ENCODE measurements at regions not wholly inside any gene's neighbourhood (a gene's known extent, or its start where the extent isn't known, plus 50 kb on each side); places are given as distances from the start of the nearest gene placed in this dataset.

GRCh38 chr17:15177343-15177742 lies 87.8 kb downstream of the PMP22 start:
- Histone ChIP-seq H3K4me2 (no peak overlapping the region), H3K36me3 (no peaks in the 10 kb centered on the region), H3K9me3 (ENCODE audit: low read depth) (no peaks in the 10 kb centered on the region), H3F3A (ENCODE audit: low read depth) (no peaks in the 10 kb centered on the region), H3K27ac (no peak overlapping the region), H3K9ac (no peak overlapping the region), H3K4me3 (no peak overlapping the region), H4K20me1 (ENCODE audit: low read depth) (no peaks in the 10 kb centered on the region), H3K79me2 (ENCODE audit: low read depth) (no peaks in the 10 kb centered on the region), H3K4me1 (no peaks in the 10 kb centered on the region), H3K27me3 (no peaks in the 10 kb centered on the region), H2AFZ (replicated peaks) (no peak overlapping the region)
- DNase-seq (ENCODE audit: low spot score), result no peak
- H3K27ac Mint-ChIP-seq, result no peak overlapping the region
- H3K4me3 Mint-ChIP-seq, result no peak overlapping the region
- TF ChIP-seq CTCF (IDR thresholded peaks at IDR 0.05), result no peak
- no peak for TF ChIP-seq EZH2 (IDR thresholded peaks at IDR 0.05)
- no peak for TF ChIP-seq EZH2phosphoT487 (IDR thresholded peaks at IDR 0.05)
- peaks cover 5% of the 10 kb centered on the region for H3K4me1 Mint-ChIP-seq
- no peaks in the 10 kb centered on the region for H3K9me3 Mint-ChIP-seq
- H3K36me3 Mint-ChIP-seq, result no peaks in the 10 kb centered on the region
- no peaks in the 10 kb centered on the region for H3K27me3 Mint-ChIP-seq (ENCODE audit: insufficient read depth, low read depth)

- Histone ChIP-seq H3K4me2 (no peak overlapping the region), H4K20me1 (ENCODE audit: low read depth) (no peaks in the 10 kb centered on the region), H3K79me2 (ENCODE audit: low read depth) (no peaks in the 10 kb centered on the region), H3K9ac (no peak overlapping the region), H3K36me3 (no peaks in the 10 kb centered on the region), H2AFZ (replicated peaks) (no peak overlapping the region), H3F3A (ENCODE audit: low read depth) (no peaks in the 10 kb centered on the region), H3K27ac (no peak overlapping the region), H3K4me3 (no peak overlapping the region), H3K9me3 (ENCODE audit: low read depth) (no peaks in the 10 kb centered on the region), H3K4me1 (no peaks in the 10 kb centered on the region), H3K27me3 (no peaks in the 10 kb centered on the region)
- no peak for DNase-seq (ENCODE audit: low spot score)
- Mint-ChIP-seq H3K4me1 (peaks cover 4% of the 10 kb centered on the region), H3K9me3 (no peaks in the 10 kb centered on the region), H3K36me3 (no peaks in the 10 kb centered on the region), H3K4me3 (no peak overlapping the region), H3K27ac (no peak overlapping the region), H3K27me3 (ENCODE audit: insufficient read depth, low read depth) (peaks cover 3% of the 10 kb centered on the region)
- TF ChIP-seq EZH2 (IDR thresholded peaks at IDR 0.05) (no peak), CTCF (IDR thresholded peaks at IDR 0.05) (no peak), EZH2phosphoT487 (IDR thresholded peaks at IDR 0.05) (no peak)
Measured at GRCh38 chr17:15175356-15175755, 89.8 kb downstream of the PMP22 start.

- Histone ChIP-seq H3K4me3 (no peak overlapping the region), H3K27me3 (no peaks in the 10 kb centered on the region), H3K79me2 (ENCODE audit: low read depth) (no peaks in the 10 kb centered on the region), H3K9me3 (ENCODE audit: low read depth) (no peaks in the 10 kb centered on the region), H3K27ac (no peak overlapping the region), H3K4me1 (peaks cover 6% of the 10 kb centered on the region), H3K9ac (no peak overlapping the region), H3K36me3 (no peaks in the 10 kb centered on the region), H3F3A (ENCODE audit: low read depth) (no peaks in the 10 kb centered on the region), H3K4me2 (no peak overlapping the region), H4K20me1 (ENCODE audit: low read depth) (no peaks in the 10 kb centered on the region), H2AFZ (replicated peaks) (peak overlapping the region; percentile 96)
- peak; percentile 79 for DNase-seq (ENCODE audit: low spot score)
- no peak overlapping the region for H3K4me3 Mint-ChIP-seq
- no peak overlapping the region for H3K27ac Mint-ChIP-seq
- H3K27me3 Mint-ChIP-seq (ENCODE audit: insufficient read depth, low read depth), result peaks cover 3% of the 10 kb centered on the region
- H3K36me3 Mint-ChIP-seq, result no peaks in the 10 kb centered on the region
- H3K9me3 Mint-ChIP-seq, result no peaks in the 10 kb centered on the region
- peak; percentile 88 for TF ChIP-seq CTCF (IDR thresholded peaks at IDR 0.05)
- no peak for TF ChIP-seq EZH2phosphoT487 (IDR thresholded peaks at IDR 0.05)
- peaks cover 4% of the 10 kb centered on the region for H3K4me1 Mint-ChIP-seq
Measured at GRCh38 chr17:15171167-15172047, 93.7 kb downstream of the PMP22 start.
